HCT116 (cell line): ENCODE measurements at regions not wholly inside any gene's neighbourhood (a gene's known extent, or its start where the extent isn't known, plus 50 kb on each side); places are given as distances from the start of the nearest gene placed in this dataset.

Experiments
- ATAC-seq: fragments of 200-7000 bp; cut with Tn5 transposase; 2 replicates; pipeline ENCODE4 v1.9.1; 2020; ENCODE audit warnings: mild to moderate bottlenecking, moderate library complexity
- BruUV-seq: library from RNA; stranded (reverse); fragments of 400-500 nt; replicated peaks from 2 replicates; lab custom pipeline; 2021; lab: Mats Ljungman, UMichigan
- CTCF ChIA-PET: fragments of 300-600 bp; sonication (Branson Sonifier 250); formaldehyde crosslinking; loops from one replicate; lab custom pipeline; 2021; ENCODE audit warnings: antibody characterized with exemption; lab: Charles Lee
- POLR2A ChIA-PET: fragments of 300-600, 350-600 bp; sonication (Branson Sonifier 250); formaldehyde crosslinking; loops from one replicate; lab custom pipeline; 2021; ENCODE audit warnings: antibody characterized with exemption; lab: Charles Lee
- RAD21 ChIA-PET, 2 experiments: fragments of 300-600 bp; sonication (Branson Sonifier 250); formaldehyde crosslinking; loops; one replicate each; lab custom pipeline; 2023; ENCODE audit warnings: low total read pairs in 2 of 2; ENCODE audit not compliant: uncharacterized antibody in 2 of 2, unreplicated experiment in 2 of 2, low non-redundant PET in 1 of 2; lab: Charles Lee
- DNase-seq: peaks from one replicate; pipeline ENCODE4 v3.0.0-alpha.2; 2010; ENCODE audit warnings: low read depth, low spot score
- H2AFZ ChIP-seq: fragments of 200-600 bp; shearing (Covaris generic), sonication (generic); 2 replicates; pipeline ENCODE4 v1.6.1; 2017; ENCODE audit warnings: low read depth, mixed run types, mixed read lengths, antibody characterized with exemption, low read length; ENCODE audit not compliant: poor library complexity, severe bottlenecking
- H3K27ac ChIP-seq: 2 replicates; pipeline ENCODE4 v1.5.1; 2012; ENCODE audit warnings: low read depth, low read length
- H3K27me3 ChIP-seq: fragments of 200-600 bp; sonication (generic); 2 replicates; pipeline ENCODE4 v1.6.1; 2016; ENCODE audit warnings: mixed run types, low read length, mixed read lengths; ENCODE audit not compliant: insufficient read depth
- H3K36me3 ChIP-seq, 2 experiments: fragments of 200-500 bp in 1 of 2; fragments of 200-600 bp in 1 of 2; sonication (Bioruptor generic) in 1 of 2; sonication (generic) in 1 of 2; 2 replicates each; pipeline versions ENCODE4 v1.5.1 to v1.6.1; 2014 to 2016; ENCODE audit warnings: low read length in 2 of 2, inconsistent platforms in 1 of 2, mixed read lengths in 1 of 2, mixed run types in 1 of 2; ENCODE audit not compliant: insufficient read depth in 2 of 2, control insufficient read depth in 1 of 2
- H3K4me1 ChIP-seq, 2 experiments: fragments of 200-600 bp in 1 of 2; sonication (generic) in 1 of 2; 2 replicates each; pipeline versions ENCODE4 v1.5.1 to v1.6.1; 2012 to 2017; ENCODE audit warnings: low read length in 2 of 2, inconsistent platforms in 1 of 2, mild to moderate bottlenecking in 1 of 2, mixed read lengths in 1 of 2, mixed run types in 1 of 2, moderate library complexity in 1 of 2; ENCODE audit not compliant: insufficient read depth in 2 of 2, control insufficient read depth in 1 of 2
- H3K4me2 ChIP-seq: fragments of 200-600 bp; sonication (generic); 2 replicates; pipeline ENCODE4 v1.6.1; 2017; ENCODE audit warnings: mixed run types, low read length, mixed read lengths
- H3K4me3 ChIP-seq, 2 experiments: fragments of 200-600 bp in 1 of 2; sonication (generic) in 1 of 2; replicated peaks in 1 of 2; 2 replicates each; pipeline ENCODE4 v1.5.1; 2011 to 2016; ENCODE audit warnings: low read length in 2 of 2, control low read depth in 1 of 2, low read depth in 1 of 2, mild to moderate bottlenecking in 1 of 2, mixed read lengths in 1 of 2, mixed run types in 1 of 2
- H3K79me2 ChIP-seq: fragments of 200-600 bp; sonication (generic); 2 replicates; pipeline ENCODE4 v1.6.1; 2017; ENCODE audit warnings: mild to moderate bottlenecking, mixed run types, low read length, moderate library complexity, mixed read lengths; ENCODE audit not compliant: insufficient read depth
- H3K9ac ChIP-seq: fragments of 200-600 bp; sonication (generic); 2 replicates; pipeline ENCODE4 v1.6.1; 2016; ENCODE audit warnings: low read length, mixed read lengths
- H3K9me2 ChIP-seq: fragments of 200-600 bp; sonication (generic), shearing (Covaris generic); 2 replicates; pipeline ENCODE4 v1.6.1; 2017; ENCODE audit warnings: mixed run types, mild to moderate bottlenecking, moderate library complexity; ENCODE audit not compliant: insufficient read depth
- H3K9me3 ChIP-seq, 2 experiments: fragments of 200-500 bp in 1 of 2; fragments of 200-600 bp in 1 of 2; sonication (Bioruptor generic) in 1 of 2; sonication (generic) in 1 of 2; 2 replicates each; pipeline ENCODE4 v1.6.1; 2014 to 2017; ENCODE audit warnings: low read length in 2 of 2, mixed read lengths in 2 of 2, inconsistent platforms in 1 of 2, low read depth in 1 of 2, mild to moderate bottlenecking in 1 of 2, mixed run types in 1 of 2, moderate library complexity in 1 of 2; ENCODE audit not compliant: control insufficient read depth in 1 of 2, insufficient read depth in 1 of 2
- H4K20me1 ChIP-seq: fragments of 200-600 bp; sonication (generic), shearing (Covaris generic); 2 replicates; pipeline ENCODE4 v1.6.1; 2017; ENCODE audit warnings: mixed run types, mild to moderate bottlenecking, moderate library complexity; ENCODE audit not compliant: insufficient read depth
- CEBPB ChIP-seq: IDR thresholded peaks from 2 replicates; pipeline ENCODE4 v1.6.1; 2012; ENCODE audit warnings: low read depth
- EGR1 ChIP-seq: IDR thresholded peaks from 2 replicates; pipeline ENCODE4 v1.6.1; 2012; ENCODE audit warnings: low read depth
- ELF1 ChIP-seq: IDR thresholded peaks from 2 replicates; pipeline ENCODE4 v1.6.1; 2012; ENCODE audit warnings: low read depth, borderline replicate concordance
- EZH2 ChIP-seq: fragments of 200-600 bp; sonication (generic); IDR thresholded peaks from 2 replicates; pipeline ENCODE4 v1.6.1; 2017; ENCODE audit warnings: antibody characterized with exemption, mixed run types
- JUND ChIP-seq: IDR thresholded peaks from 2 replicates; pipeline ENCODE4 v1.6.1; 2012
- POLR2A ChIP-seq: IDR thresholded peaks from 2 replicates; pipeline ENCODE4 v1.7.0; 2011; ENCODE audit warnings: borderline replicate concordance; ENCODE audit not compliant: insufficient read depth, insufficient read length; ENCODE audit errors: extremely low read depth
- POLR2AphosphoS5 ChIP-seq: IDR thresholded peaks from 2 replicates; pipeline ENCODE4 v1.6.1; 2011; ENCODE audit warnings: mild to moderate bottlenecking, low read depth, low read length, moderate library complexity
- RAD21 ChIP-seq: IDR thresholded peaks from 2 replicates; pipeline ENCODE4 v1.6.1; 2012; ENCODE audit warnings: low read depth, mild to moderate bottlenecking
- SIN3A ChIP-seq: IDR thresholded peaks from 2 replicates; pipeline ENCODE4 v1.6.1; 2012; ENCODE audit warnings: low read depth
- SP1 ChIP-seq: IDR thresholded peaks from 2 replicates; pipeline ENCODE4 v1.6.1; 2012; ENCODE audit warnings: low read depth
- YY1 ChIP-seq: IDR thresholded peaks from 2 replicates; pipeline ENCODE4 v1.6.1; 2011; ENCODE audit warnings: low read length, low read depth, moderate library complexity, mild to moderate bottlenecking; ENCODE audit not compliant: insufficient replicate concordance; ENCODE audit errors: extremely low read depth
- ZFX ChIP-seq: fragments of 450-650 bp; IDR thresholded peaks from 2 replicates; pipeline ENCODE4 v1.6.1; 2017
- ZNF274 ChIP-seq: fragments of 200-500 bp; sonication (Bioruptor generic); IDR thresholded peaks from 2 replicates; pipeline ENCODE4 v1.6.1; 2014; ENCODE audit warnings: mild to moderate bottlenecking, low read depth, low read length, inconsistent platforms
- intact Hi-C: fragments of 100-400 bp; cut with micrococcal nuclease; formaldehyde crosslinking; loops from 2 replicates; pipeline ENCODE4 v1.10.0; 2022
- TF ChIP-seq, protein P1 (sequence below): IDR thresholded peaks from 2 replicates; pipeline ENCODE4 v1.6.1; 2012
- TF ChIP-seq, protein P2 (sequence below): IDR thresholded peaks from 2 replicates; pipeline ENCODE4 v1.6.1; 2011; ENCODE audit warnings: mild to moderate bottlenecking, low read length, moderate library complexity; ENCODE audit not compliant: insufficient replicate concordance; ENCODE audit errors: extremely low read depth
- TF ChIP-seq, protein P3 (sequence below): IDR thresholded peaks from 2 replicates; pipeline ENCODE4 v1.6.1; 2012; ENCODE audit warnings: low read depth

DNA sequence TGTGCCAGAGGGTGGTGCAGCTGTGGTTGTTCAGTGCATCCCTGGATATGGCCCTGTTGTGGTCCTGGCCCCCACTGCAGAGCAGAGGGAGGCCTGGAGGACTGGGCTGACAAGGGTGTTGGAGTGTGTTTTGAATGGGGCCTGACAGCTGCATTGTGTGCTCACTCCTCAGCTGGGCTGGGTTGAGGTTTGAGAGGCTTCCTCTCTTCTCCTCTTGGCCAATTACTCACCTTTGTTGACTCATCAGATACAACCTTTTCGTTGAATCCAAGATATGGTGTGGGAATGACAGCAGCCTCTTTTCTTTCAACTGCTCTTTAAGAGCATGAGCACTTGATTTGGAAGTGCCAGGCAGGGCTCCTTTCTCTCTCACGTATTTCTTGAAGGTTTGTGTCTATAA is 228.5 kb upstream of the COBL start:
- Histone ChIP-seq H4K20me1 (no peaks in the 10 kb centered on the region), H3K4me3 (no peak overlapping the region), H3K27me3 (no peaks in the 10 kb centered on the region), H3K4me2 (no peak overlapping the region), H3K79me2 (no peaks in the 10 kb centered on the region), H3K27ac (no peak overlapping the region), H3K9me3 (no peaks in the 10 kb centered on the region), H3K9me2 (no peaks in the 10 kb centered on the region), H3K9ac (no peak overlapping the region), H3K36me3 (no peaks in the 10 kb centered on the region), H3K4me1 (no peaks in the 10 kb centered on the region), H2AFZ (no peak overlapping the region)
- BruUV-seq, result no TSS peak
- ATAC-seq, result no peak
- ChIA-PET RAD21 (no interaction called here), POLR2A (no interaction called here), CTCF (no interaction called here)
- intact Hi-C loops, result no loop called here
- TF ChIP-seq ELF1, result no peak
- TF ChIP-seq POLR2A, result no peak
- no peak for TF ChIP-seq ZFX
- TF ChIP-seq, protein P1, sequence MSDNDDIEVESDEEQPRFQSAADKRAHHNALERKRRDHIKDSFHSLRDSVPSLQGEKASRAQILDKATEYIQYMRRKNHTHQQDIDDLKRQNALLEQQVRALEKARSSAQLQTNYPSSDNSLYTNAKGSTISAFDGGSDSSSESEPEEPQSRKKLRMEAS, result no peak
- no peak for TF ChIP-seq POLR2AphosphoS5
- TF ChIP-seq EGR1, result no peak
- TF ChIP-seq, protein P2, sequence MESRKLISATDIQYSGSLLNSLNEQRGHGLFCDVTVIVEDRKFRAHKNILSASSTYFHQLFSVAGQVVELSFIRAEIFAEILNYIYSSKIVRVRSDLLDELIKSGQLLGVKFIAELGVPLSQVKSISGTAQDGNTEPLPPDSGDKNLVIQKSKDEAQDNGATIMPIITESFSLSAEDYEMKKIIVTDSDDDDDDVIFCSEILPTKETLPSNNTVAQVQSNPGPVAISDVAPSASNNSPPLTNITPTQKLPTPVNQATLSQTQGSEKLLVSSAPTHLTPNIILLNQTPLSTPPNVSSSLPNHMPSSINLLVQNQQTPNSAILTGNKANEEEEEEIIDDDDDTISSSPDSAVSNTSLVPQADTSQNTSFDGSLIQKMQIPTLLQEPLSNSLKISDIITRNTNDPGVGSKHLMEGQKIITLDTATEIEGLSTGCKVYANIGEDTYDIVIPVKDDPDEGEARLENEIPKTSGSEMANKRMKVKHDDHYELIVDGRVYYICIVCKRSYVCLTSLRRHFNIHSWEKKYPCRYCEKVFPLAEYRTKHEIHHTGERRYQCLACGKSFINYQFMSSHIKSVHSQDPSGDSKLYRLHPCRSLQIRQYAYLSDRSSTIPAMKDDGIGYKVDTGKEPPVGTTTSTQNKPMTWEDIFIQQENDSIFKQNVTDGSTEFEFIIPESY, result no peak
- TF ChIP-seq, protein P3, sequence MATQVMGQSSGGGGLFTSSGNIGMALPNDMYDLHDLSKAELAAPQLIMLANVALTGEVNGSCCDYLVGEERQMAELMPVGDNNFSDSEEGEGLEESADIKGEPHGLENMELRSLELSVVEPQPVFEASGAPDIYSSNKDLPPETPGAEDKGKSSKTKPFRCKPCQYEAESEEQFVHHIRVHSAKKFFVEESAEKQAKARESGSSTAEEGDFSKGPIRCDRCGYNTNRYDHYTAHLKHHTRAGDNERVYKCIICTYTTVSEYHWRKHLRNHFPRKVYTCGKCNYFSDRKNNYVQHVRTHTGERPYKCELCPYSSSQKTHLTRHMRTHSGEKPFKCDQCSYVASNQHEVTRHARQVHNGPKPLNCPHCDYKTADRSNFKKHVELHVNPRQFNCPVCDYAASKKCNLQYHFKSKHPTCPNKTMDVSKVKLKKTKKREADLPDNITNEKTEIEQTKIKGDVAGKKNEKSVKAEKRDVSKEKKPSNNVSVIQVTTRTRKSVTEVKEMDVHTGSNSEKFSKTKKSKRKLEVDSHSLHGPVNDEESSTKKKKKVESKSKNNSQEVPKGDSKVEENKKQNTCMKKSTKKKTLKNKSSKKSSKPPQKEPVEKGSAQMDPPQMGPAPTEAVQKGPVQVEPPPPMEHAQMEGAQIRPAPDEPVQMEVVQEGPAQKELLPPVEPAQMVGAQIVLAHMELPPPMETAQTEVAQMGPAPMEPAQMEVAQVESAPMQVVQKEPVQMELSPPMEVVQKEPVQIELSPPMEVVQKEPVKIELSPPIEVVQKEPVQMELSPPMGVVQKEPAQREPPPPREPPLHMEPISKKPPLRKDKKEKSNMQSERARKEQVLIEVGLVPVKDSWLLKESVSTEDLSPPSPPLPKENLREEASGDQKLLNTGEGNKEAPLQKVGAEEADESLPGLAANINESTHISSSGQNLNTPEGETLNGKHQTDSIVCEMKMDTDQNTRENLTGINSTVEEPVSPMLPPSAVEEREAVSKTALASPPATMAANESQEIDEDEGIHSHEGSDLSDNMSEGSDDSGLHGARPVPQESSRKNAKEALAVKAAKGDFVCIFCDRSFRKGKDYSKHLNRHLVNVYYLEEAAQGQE, result no peak
- TF ChIP-seq CEBPB, result no peak
- TF ChIP-seq EZH2, result no peak
- no peak for TF ChIP-seq SP1
- no peak for TF ChIP-seq SIN3A
- TF ChIP-seq ZNF274, result no peak
- TF ChIP-seq RAD21, result no peak
- TF ChIP-seq YY1, result no peak
- TF ChIP-seq JUND, result no peak
- no peak for DNase-seq
